ENCODE measurements at regions not wholly inside any gene's neighbourhood (a gene's known extent, or its start where the extent isn't known, plus 50 kb on each side); places are given as distances from the start of the nearest gene placed in this dataset.

- no peak overlapping the region for H2AFZ ChIP-seq (ENCODE audit: low read length)
- H3K9ac ChIP-seq (ENCODE audit: low read depth, low read length, poor library complexity, severe bottlenecking), result no peak overlapping the region
- no peaks in the 10 kb centered on the region for H3K9me3 ChIP-seq (ENCODE audit: insufficient read depth, low read depth, low read length)
- H3K4me3 ChIP-seq (ENCODE audit: low read length, poor library complexity, severe bottlenecking), result no peak overlapping the region
- no peaks in the 10 kb centered on the region for H4K20me1 ChIP-seq (ENCODE audit: insufficient read depth, low read length, poor library complexity, severe bottlenecking)
- H3K36me3 ChIP-seq (ENCODE audit: insufficient read depth, low read length), result no peaks in the 10 kb centered on the region
- no peaks in the 10 kb centered on the region for H3F3A ChIP-seq (ENCODE audit: low read depth)
- no peaks in the 10 kb centered on the region for H3K9me2 ChIP-seq (replicated peaks; ENCODE audit: low read depth, low read length)
- H3K79me2 ChIP-seq (ENCODE audit: insufficient read depth, low read length), result no peaks in the 10 kb centered on the region
- H3K4me2 ChIP-seq (ENCODE audit: low read depth, low read length, poor library complexity, severe bottlenecking), result no peak overlapping the region
- no peaks in the 10 kb centered on the region for H3K27me3 ChIP-seq (ENCODE audit: insufficient read depth, low read length, poor library complexity, severe bottlenecking)
- peaks cover 7% of the 10 kb centered on the region for H3K4me1 ChIP-seq (ENCODE audit: insufficient read depth, low read length, poor library complexity, severe bottlenecking)
- TF ChIP-seq EZH2phosphoT487 (IDR thresholded peaks at IDR 0.05; ENCODE audit: borderline replicate concordance), result no peak
- TF ChIP-seq CTCF (conservative IDR thresholded peaks at IDR 0.05; ENCODE audit: low read length), result no peak
These were observed 119.6 kb upstream of the ITGA1 start for GRCh38 chr5:52668139-52668538.

- Histone ChIP-seq H3K4me3 (ENCODE audit: low read length, poor library complexity, severe bottlenecking) (no peak overlapping the region), H2AFZ (ENCODE audit: low read length) (no peak overlapping the region), H3F3A (ENCODE audit: low read depth) (no peaks in the 10 kb centered on the region), H3K9me2 (replicated peaks; ENCODE audit: low read depth, low read length) (no peaks in the 10 kb centered on the region), H3K9me3 (ENCODE audit: insufficient read depth, low read depth, low read length) (no peaks in the 10 kb centered on the region), H4K20me1 (ENCODE audit: insufficient read depth, low read length, poor library complexity, severe bottlenecking) (no peaks in the 10 kb centered on the region), H3K27me3 (ENCODE audit: insufficient read depth, low read length, poor library complexity, severe bottlenecking) (no peaks in the 10 kb centered on the region), H3K4me1 (ENCODE audit: insufficient read depth, low read length, poor library complexity, severe bottlenecking) (peaks cover 10% of the 10 kb centered on the region), H3K36me3 (ENCODE audit: insufficient read depth, low read length) (no peaks in the 10 kb centered on the region), H3K79me2 (ENCODE audit: insufficient read depth, low read length) (no peaks in the 10 kb centered on the region), H3K9ac (ENCODE audit: low read depth, low read length, poor library complexity, severe bottlenecking) (no peak overlapping the region), H3K4me2 (ENCODE audit: low read depth, low read length, poor library complexity, severe bottlenecking) (no peak overlapping the region)
- no peak for TF ChIP-seq CTCF (conservative IDR thresholded peaks at IDR 0.05; ENCODE audit: low read length)
These were observed 119.1 kb upstream of the ITGA1 start for GRCh38 chr5:52668544-52669185.

GRCh38 chr5:52672459-52672858, 115.3 kb upstream of the ITGA1 start:
- no peaks in the 10 kb centered on the region for H3K9me2 ChIP-seq (replicated peaks; ENCODE audit: low read depth, low read length)

More at GRCh38 chr5:52672459-52672858, 115.3 kb upstream of the ITGA1 start:
- Histone ChIP-seq H3K4me2 (ENCODE audit: low read depth, low read length, poor library complexity, severe bottlenecking) (peak overlapping the region; percentile 25), H3K4me3 (ENCODE audit: low read length, poor library complexity, severe bottlenecking) (no peak overlapping the region), H3K9me3 (ENCODE audit: insufficient read depth, low read depth, low read length) (no peaks in the 10 kb centered on the region), H3F3A (ENCODE audit: low read depth) (no peaks in the 10 kb centered on the region), H3K9ac (ENCODE audit: low read depth, low read length, poor library complexity, severe bottlenecking) (no peak overlapping the region), H3K36me3 (ENCODE audit: insufficient read depth, low read length) (no peaks in the 10 kb centered on the region), H3K79me2 (ENCODE audit: insufficient read depth, low read length) (no peaks in the 10 kb centered on the region), H2AFZ (ENCODE audit: low read length) (no peak overlapping the region), H3K27me3 (ENCODE audit: insufficient read depth, low read length, poor library complexity, severe bottlenecking) (no peaks in the 10 kb centered on the region), H4K20me1 (ENCODE audit: insufficient read depth, low read length, poor library complexity, severe bottlenecking) (no peaks in the 10 kb centered on the region), H3K4me1 (ENCODE audit: insufficient read depth, low read length, poor library complexity, severe bottlenecking) (peaks cover 14% of the 10 kb centered on the region)
- TF ChIP-seq EZH2phosphoT487 (IDR thresholded peaks at IDR 0.05; ENCODE audit: borderline replicate concordance), result no peak
- TF ChIP-seq CTCF (conservative IDR thresholded peaks at IDR 0.05; ENCODE audit: low read length), result no peak

Measured in Loucy (cell line).